Hepatocyte (in vitro differentiated cells): ENCODE measurements at regions not wholly inside any gene's neighbourhood (a gene's known extent, or its start where the extent isn't known, plus 50 kb on each side); places are given as distances from the start of the nearest gene placed in this dataset.

Experiments
- EZH2 ChIP-seq: fragments of 200-600 bp; sonication (generic); IDR thresholded peaks from 2 replicates; pipeline ENCODE4 v1.6.1; 2016; ENCODE audit warnings: antibody characterized with exemption, mild to moderate bottlenecking, borderline replicate concordance
- TF ChIP-seq, protein P1 (sequence below): fragments of 200-600 bp; sonication (generic); IDR thresholded peaks from 2 replicates; pipeline ENCODE4 v1.5.1; 2016; ENCODE audit warnings: antibody characterized with exemption, mild to moderate bottlenecking; ENCODE audit not compliant: poor library complexity

- TF ChIP-seq, protein P1, sequence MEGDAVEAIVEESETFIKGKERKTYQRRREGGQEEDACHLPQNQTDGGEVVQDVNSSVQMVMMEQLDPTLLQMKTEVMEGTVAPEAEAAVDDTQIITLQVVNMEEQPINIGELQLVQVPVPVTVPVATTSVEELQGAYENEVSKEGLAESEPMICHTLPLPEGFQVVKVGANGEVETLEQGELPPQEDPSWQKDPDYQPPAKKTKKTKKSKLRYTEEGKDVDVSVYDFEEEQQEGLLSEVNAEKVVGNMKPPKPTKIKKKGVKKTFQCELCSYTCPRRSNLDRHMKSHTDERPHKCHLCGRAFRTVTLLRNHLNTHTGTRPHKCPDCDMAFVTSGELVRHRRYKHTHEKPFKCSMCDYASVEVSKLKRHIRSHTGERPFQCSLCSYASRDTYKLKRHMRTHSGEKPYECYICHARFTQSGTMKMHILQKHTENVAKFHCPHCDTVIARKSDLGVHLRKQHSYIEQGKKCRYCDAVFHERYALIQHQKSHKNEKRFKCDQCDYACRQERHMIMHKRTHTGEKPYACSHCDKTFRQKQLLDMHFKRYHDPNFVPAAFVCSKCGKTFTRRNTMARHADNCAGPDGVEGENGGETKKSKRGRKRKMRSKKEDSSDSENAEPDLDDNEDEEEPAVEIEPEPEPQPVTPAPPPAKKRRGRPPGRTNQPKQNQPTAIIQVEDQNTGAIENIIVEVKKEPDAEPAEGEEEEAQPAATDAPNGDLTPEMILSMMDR, result no peak
- TF ChIP-seq EZH2, result no peak
Observed at GRCh38 chr6:103534095-103534494, 1325.6 kb downstream of the HACE1 start.
